K562 (cell line): ENCODE measurements at regions not wholly inside any gene's neighbourhood (a gene's known extent, or its start where the extent isn't known, plus 50 kb on each side); places are given as distances from the start of the nearest gene placed in this dataset.

Source experiments
- ATAC-seq: fragments of 200-7000 bp; cut with Tn5 transposase; 3 replicates; pipeline ENCODE4 v1.9.1; 2020; ENCODE audit warnings: moderate library complexity
- BruUV-seq: library from RNA; stranded (reverse); fragments of 400-500 nt; replicated peaks from 2 replicates; lab custom pipeline; 2021; lab: Mats Ljungman, UMichigan
- CTCF ChIA-PET: fragments of 300-600 bp; formaldehyde crosslinking; extraction: SDS; loops from one replicate; lab custom pipeline; 2021; ENCODE audit warnings: low intra/inter-chr PET ratio; lab: Yijun Ruan, JAX
- POLR2A ChIA-PET: fragments of 300-600, 350-650 bp; sonication (Branson Sonifier 250); formaldehyde crosslinking; extraction: SDS; loops from one replicate; lab custom pipeline; 2021; ENCODE audit warnings: antibody characterized with exemption, inconsistent platforms; lab: Yijun Ruan, JAX
- DNase-seq, 4 experiments: peaks; one replicate each; pipeline versions ENCODE4 v3.0.0 to v3.0.0-alpha.2; 2011 to 2018; ENCODE audit warnings: low spot score in 3 of 4, mixed read lengths in 3 of 4; ENCODE audit errors: extremely low read depth in 1 of 4
- FAIRE-seq: peaks from 2 replicates; lab custom pipeline; 2011; peaks lifted over from hg19 to GRCh38; lab: Jason Lieb, UNC
- H2AFZ ChIP-seq: 2 replicates; pipeline ENCODE4 v1.6.0; 2011; ENCODE audit warnings: low read depth, low read length, control low read depth, inconsistent platforms
- H3K27ac ChIP-seq: fragments of 200-600 bp; 3 replicates; pipeline ENCODE4 v1.8.0; 2011; ENCODE audit warnings: low read depth, mild to moderate bottlenecking, control low read depth, inconsistent platforms, low read length, moderate library complexity, mixed read lengths; ENCODE audit errors: extremely low read depth
- H3K27me3 ChIP-seq, 2 experiments: fragments of 300-600 bp in 1 of 2; 2 replicates in 1 of 2; 3 replicates in 1 of 2; pipeline versions ENCODE4 v1.6.0 to v1.8.0; 2011; ENCODE audit warnings: inconsistent platforms in 2 of 2, low read length in 2 of 2, mild to moderate bottlenecking in 1 of 2, mixed read lengths in 1 of 2, moderate library complexity in 1 of 2; ENCODE audit not compliant: control insufficient read depth in 2 of 2, insufficient read depth in 2 of 2
- H3K36me3 ChIP-seq: fragments of 300-600 bp; 3 replicates; pipeline ENCODE4 v1.8.0; 2011; ENCODE audit warnings: mild to moderate bottlenecking, low read length, inconsistent platforms; ENCODE audit not compliant: control insufficient read depth, insufficient read depth
- H3K4me1 ChIP-seq, 2 experiments: fragments of 200-600 bp in 1 of 2; replicated peaks in 1 of 2; 2 replicates in 1 of 2; 3 replicates in 1 of 2; pipeline versions ENCODE4 v1.5.1 to v1.8.0; 2011; ENCODE audit warnings: inconsistent platforms in 2 of 2, low read length in 2 of 2, mild to moderate bottlenecking in 1 of 2, mixed read lengths in 1 of 2, moderate library complexity in 1 of 2; ENCODE audit not compliant: control insufficient read depth in 2 of 2, insufficient read depth in 2 of 2
- H3K4me2 ChIP-seq: 2 replicates; pipeline ENCODE4 v1.6.1; 2011; ENCODE audit warnings: low read length, control low read depth, inconsistent platforms, mixed read lengths; ENCODE audit not compliant: insufficient read depth
- H3K4me3 ChIP-seq: fragments of 200-600 bp; sonication (generic), shearing (Covaris generic); 2 replicates; pipeline ENCODE4 v1.5.1; 2016; ENCODE audit warnings: control low read depth, inconsistent platforms
- H3K79me2 ChIP-seq: fragments of 200-600 bp; 3 replicates; pipeline ENCODE4 v1.8.0; 2011; ENCODE audit warnings: low read length, inconsistent platforms; ENCODE audit not compliant: control insufficient read depth, insufficient read depth
- H3K9ac ChIP-seq, 2 experiments: 2 replicates each; pipeline versions ENCODE4 v1.6.0 to v1.6.1; 2011; ENCODE audit warnings: low read depth in 2 of 2, low read length in 2 of 2, control low read depth in 1 of 2, inconsistent platforms in 1 of 2, mild to moderate bottlenecking in 1 of 2, mixed read lengths in 1 of 2; ENCODE audit not compliant: insufficient read depth in 1 of 2
- H3K9me1 ChIP-seq: one replicate; pipeline ENCODE4 v1.6.0; 2011; ENCODE audit warnings: inconsistent platforms, mild to moderate bottlenecking, low read length, moderate library complexity; ENCODE audit not compliant: control insufficient read depth, insufficient read depth
- H3K9me3 ChIP-seq: replicated peaks from 2 replicates; pipeline ENCODE4 v1.5.1; 2011; ENCODE audit warnings: low read depth, low read length, inconsistent platforms; ENCODE audit not compliant: control insufficient read depth, insufficient read depth
- H4K20me1 ChIP-seq: replicated peaks from 2 replicates; pipeline ENCODE4 v1.6.1; 2011; ENCODE audit warnings: low read length, inconsistent platforms, mixed read lengths; ENCODE audit not compliant: control insufficient read depth, insufficient read depth
- FOS ChIP-seq: IDR thresholded peaks from 3 replicates; pipeline ENCODE4 v1.6.1; 2011; ENCODE audit not compliant: insufficient read length; ENCODE audit errors: extremely low read depth
- GATAD2B ChIP-seq: fragments of 450-650 bp; IDR thresholded peaks from 2 replicates; pipeline ENCODE4 v1.6.1; 2017; ENCODE audit warnings: mild to moderate bottlenecking, borderline replicate concordance
- HIVEP1 ChIP-seq: fragments of 250-450 bp; sonication (Bioruptor Pico); IDR thresholded peaks from 2 replicates; pipeline ENCODE4 v1.4.0; 2020; ENCODE audit warnings: mild to moderate bottlenecking
- HNRNPH1 ChIP-seq: fragments of 200-400 bp; formaldehyde crosslinking; optimal IDR thresholded peaks from 2 replicates; pipeline ENCODE3; 2017; ENCODE audit warnings: low read depth, mild to moderate bottlenecking, low read length, moderate library complexity
- HNRNPK ChIP-seq: fragments of 200-400 bp; formaldehyde crosslinking; IDR thresholded peaks from one replicate; pipeline ENCODE4 v1.6.1; 2018; ENCODE audit warnings: mild to moderate bottlenecking, low read depth, low read length; ENCODE audit not compliant: poor library complexity, severe bottlenecking
- HOXB6 ChIP-seq: fragments of 250-450 bp; sonication (Bioruptor Pico); IDR thresholded peaks from 2 replicates; pipeline ENCODE4 v1.5.1; 2022; ENCODE audit warnings: mild to moderate bottlenecking, borderline replicate concordance
- POLR2AphosphoS5 ChIP-seq: IDR thresholded peaks from 2 replicates; pipeline ENCODE4 v1.6.1; 2011; ENCODE audit warnings: mild to moderate bottlenecking, low read depth, low read length, moderate library complexity; ENCODE audit not compliant: control insufficient read depth, insufficient read depth
- SMARCA4 ChIP-seq: fragments of 450-650 bp; IDR thresholded peaks from 2 replicates; pipeline ENCODE4 v1.6.1; 2016
- TCF3 ChIP-seq: sonication (generic); formaldehyde crosslinking; IDR thresholded peaks from 2 replicates; pipeline ENCODE4 v1.4.0; 2020; ENCODE audit warnings: mild to moderate bottlenecking, missing genetic modification reagents
- ZNF79 ChIP-seq: fragments of 250-450 bp; sonication (Bioruptor Pico); IDR thresholded peaks from 2 replicates; pipeline ENCODE4 v1.4.0; 2020; ENCODE audit warnings: low read depth, mild to moderate bottlenecking, moderate library complexity
- WGBS: fragments of 100-300 bp; shearing (Covaris generic); methylation state at CpG from one replicate; pipeline ENCODE4 v1.1.6; 2016; ENCODE audit warnings: low coverage, mixed read lengths; ENCODE audit not compliant: insufficient coverage; ENCODE audit errors: missing lambda C conversion rate; 5-methylcytosine and 5-hydroxymethylcytosine counted together
- in situ Hi-C: fragments of 300-500 bp; cut with MboI; formaldehyde crosslinking; loops from 4 replicates; pipeline ENCODE4 v1.15.0; 2018; ENCODE audit warnings: inconsistent platforms, mixed read lengths
- intact Hi-C: fragments of 100-400 bp; cut with micrococcal nuclease; formaldehyde crosslinking; loops from 2 replicates; pipeline ENCODE4 v1.14.2; 2022
- TF ChIP-seq, protein P1 (sequence below), 2 experiments: fragments of 200-800 bp in 1 of 2; sonication (Bioruptor generic) in 1 of 2; sonication (generic) in 1 of 2; formaldehyde crosslinking in 1 of 2; IDR thresholded peaks in 1 of 2; conservative IDR thresholded peaks in 1 of 2; 2 replicates each; pipeline versions ENCODE4 v1.5.0 to v1.6.1; 2016 to 2020; ENCODE audit warnings: missing compliant biosample characterization in 1 of 2, missing genetic modification characterization in 1 of 2, missing genetic modification reagents in 1 of 2
- TF ChIP-seq, protein P2 (sequence below): IDR thresholded peaks from 2 replicates; pipeline ENCODE4 v1.6.1; 2011; ENCODE audit warnings: borderline replicate concordance, low read depth, mild to moderate bottlenecking, moderate library complexity, low read length; ENCODE audit not compliant: insufficient read depth, poor library complexity, severe bottlenecking
- TF ChIP-seq, protein P3 (sequence below): fragments of 450-650 bp; IDR thresholded peaks from 2 replicates; pipeline ENCODE4 v1.6.1; 2016
- TF ChIP-seq, protein P4 (sequence below): fragments of 450-650 bp; formaldehyde crosslinking; IDR thresholded peaks from 2 replicates; pipeline ENCODE4 v1.4.0; 2022; ENCODE audit warnings: missing genetic modification characterization

DNA sequence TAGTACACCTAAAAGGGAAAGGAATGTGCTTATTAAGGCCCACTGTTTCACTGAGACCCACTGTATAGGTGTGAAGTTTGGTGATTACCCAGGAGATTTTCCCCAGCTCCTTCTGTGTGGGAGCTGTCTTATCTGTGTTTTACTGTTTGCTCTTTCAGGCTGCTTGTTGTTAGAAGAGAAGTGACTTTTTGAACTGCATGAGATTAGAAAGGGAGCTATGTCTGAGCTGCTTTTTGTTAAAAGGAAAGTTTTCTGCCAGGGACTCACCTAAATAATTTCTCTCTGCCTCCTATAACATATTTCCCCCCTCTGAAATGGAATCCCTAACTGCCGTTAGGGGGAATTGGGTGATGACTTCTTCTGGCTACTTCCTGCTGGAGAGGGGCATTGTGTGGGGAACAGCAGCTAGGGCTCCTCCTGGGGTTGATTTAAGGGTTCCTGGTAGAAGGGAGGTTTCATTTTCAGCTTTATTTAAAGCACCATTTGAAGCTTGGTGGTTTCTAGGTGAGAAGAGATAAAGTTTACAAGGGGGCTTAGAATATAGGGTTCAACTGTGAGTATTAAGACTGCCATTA is 77.1 kb upstream of the ATP11B start:
- H3K4me2 ChIP-seq = peak overlapping the region; percentile 69
- H2AFZ ChIP-seq = peak overlapping the region; percentile 77
- ChIA-PET POLR2A (interaction anchor here (0.5 to 1.6 kb wide), 7 partner anchors 11 to 207 kb away, joined by 3 to 8 read pairs (median 3); no protein-coding TSS in a partner anchor), CTCF (interaction anchor here (0.6 to 1.7 kb wide), 2 partner anchors 120 to 459 kb away, joined by 4 to 5 read pairs; no protein-coding TSS in a partner anchor)
- no peaks in the 10 kb centered on the region for H3K36me3 ChIP-seq
- peak overlapping the region; percentile 83 for H3K27ac ChIP-seq
- no peaks in the 10 kb centered on the region for H3K27me3 ChIP-seq
- peaks cover 3 to 30% of the 10 kb centered on the region in 2 experiments for H3K4me1 ChIP-seq
- BruUV-seq = no TSS peak
- H3K9me1 ChIP-seq = no peaks in the 10 kb centered on the region
- 0% methylated on average over 1 of the region's 1 CpG for WGBS
- peak; percentile 71 for FAIRE-seq
- H3K9ac ChIP-seq = peak overlapping the region in 1 of 2 experiments; percentile 53; a peak in 2 of 4 replicates
- peak in 2 of 4 experiments; percentile 56 to 85 for DNase-seq
- H4K20me1 ChIP-seq = no peaks in the 10 kb centered on the region
- no peaks in the 10 kb centered on the region for H3K9me3 ChIP-seq
- in situ Hi-C loops = loop anchor here (5.0 kb wide), 1 partner anchor 76 kb away; the partner anchor contains the start of gene ATP11B
- no peaks in the 10 kb centered on the region for H3K79me2 ChIP-seq
- peak; percentile 79 for ATAC-seq
- intact Hi-C loops = loop anchor here (1.0 to 5.0 kb wide), 2 partner anchors 77 to 661 kb away; partner anchors contain the start of gene ATP11B
- H3K4me3 ChIP-seq = no peak overlapping the region
- TF ChIP-seq FOS (no peak), HIVEP1 (CRISPR knock-in tag) (no peak), TCF3 (CRISPR knock-in tag) (peak; percentile 73), HOXB6 (CRISPR knock-in tag) (no peak), POLR2AphosphoS5 (peak; percentile 48; the same call in 1 of the 2 replicates), GATAD2B (peak; percentile 40; the same call in 1 of the 2 replicates), ZNF79 (CRISPR knock-in tag) (no peak), HNRNPH1 (no peak), HNRNPK (no peak), SMARCA4 (peak; percentile 92)
- TF ChIP-seq, protein P1, sequence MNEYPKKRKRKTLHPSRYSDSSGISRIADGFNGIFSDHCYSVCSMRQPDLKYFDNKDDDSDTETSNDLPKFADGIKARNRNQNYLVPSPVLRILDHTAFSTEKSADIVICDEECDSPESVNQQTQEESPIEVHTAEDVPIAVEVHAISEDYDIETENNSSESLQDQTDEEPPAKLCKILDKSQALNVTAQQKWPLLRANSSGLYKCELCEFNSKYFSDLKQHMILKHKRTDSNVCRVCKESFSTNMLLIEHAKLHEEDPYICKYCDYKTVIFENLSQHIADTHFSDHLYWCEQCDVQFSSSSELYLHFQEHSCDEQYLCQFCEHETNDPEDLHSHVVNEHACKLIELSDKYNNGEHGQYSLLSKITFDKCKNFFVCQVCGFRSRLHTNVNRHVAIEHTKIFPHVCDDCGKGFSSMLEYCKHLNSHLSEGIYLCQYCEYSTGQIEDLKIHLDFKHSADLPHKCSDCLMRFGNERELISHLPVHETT (CRISPR knock-in tag; conservative IDR thresholded peaks at IDR 0.05 in 1 of 2, IDR thresholded peaks at IDR 0.05 in 1 of 2) = 0 out of 4 replicates have a peak, but pooled peaks of 1 of the 2 experiments have one; percentile 27
- TF ChIP-seq, protein P2, sequence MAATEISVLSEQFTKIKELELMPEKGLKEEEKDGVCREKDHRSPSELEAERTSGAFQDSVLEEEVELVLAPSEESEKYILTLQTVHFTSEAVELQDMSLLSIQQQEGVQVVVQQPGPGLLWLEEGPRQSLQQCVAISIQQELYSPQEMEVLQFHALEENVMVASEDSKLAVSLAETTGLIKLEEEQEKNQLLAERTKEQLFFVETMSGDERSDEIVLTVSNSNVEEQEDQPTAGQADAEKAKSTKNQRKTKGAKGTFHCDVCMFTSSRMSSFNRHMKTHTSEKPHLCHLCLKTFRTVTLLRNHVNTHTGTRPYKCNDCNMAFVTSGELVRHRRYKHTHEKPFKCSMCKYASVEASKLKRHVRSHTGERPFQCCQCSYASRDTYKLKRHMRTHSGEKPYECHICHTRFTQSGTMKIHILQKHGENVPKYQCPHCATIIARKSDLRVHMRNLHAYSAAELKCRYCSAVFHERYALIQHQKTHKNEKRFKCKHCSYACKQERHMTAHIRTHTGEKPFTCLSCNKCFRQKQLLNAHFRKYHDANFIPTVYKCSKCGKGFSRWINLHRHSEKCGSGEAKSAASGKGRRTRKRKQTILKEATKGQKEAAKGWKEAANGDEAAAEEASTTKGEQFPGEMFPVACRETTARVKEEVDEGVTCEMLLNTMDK = no peak
- TF ChIP-seq, protein P3, sequence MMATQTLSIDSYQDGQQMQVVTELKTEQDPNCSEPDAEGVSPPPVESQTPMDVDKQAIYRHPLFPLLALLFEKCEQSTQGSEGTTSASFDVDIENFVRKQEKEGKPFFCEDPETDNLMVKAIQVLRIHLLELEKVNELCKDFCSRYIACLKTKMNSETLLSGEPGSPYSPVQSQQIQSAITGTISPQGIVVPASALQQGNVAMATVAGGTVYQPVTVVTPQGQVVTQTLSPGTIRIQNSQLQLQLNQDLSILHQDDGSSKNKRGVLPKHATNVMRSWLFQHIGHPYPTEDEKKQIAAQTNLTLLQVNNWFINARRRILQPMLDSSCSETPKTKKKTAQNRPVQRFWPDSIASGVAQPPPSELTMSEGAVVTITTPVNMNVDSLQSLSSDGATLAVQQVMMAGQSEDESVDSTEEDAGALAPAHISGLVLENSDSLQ = peak; percentile 13; the same call in 1 of the 2 replicates
- TF ChIP-seq, protein P4, sequence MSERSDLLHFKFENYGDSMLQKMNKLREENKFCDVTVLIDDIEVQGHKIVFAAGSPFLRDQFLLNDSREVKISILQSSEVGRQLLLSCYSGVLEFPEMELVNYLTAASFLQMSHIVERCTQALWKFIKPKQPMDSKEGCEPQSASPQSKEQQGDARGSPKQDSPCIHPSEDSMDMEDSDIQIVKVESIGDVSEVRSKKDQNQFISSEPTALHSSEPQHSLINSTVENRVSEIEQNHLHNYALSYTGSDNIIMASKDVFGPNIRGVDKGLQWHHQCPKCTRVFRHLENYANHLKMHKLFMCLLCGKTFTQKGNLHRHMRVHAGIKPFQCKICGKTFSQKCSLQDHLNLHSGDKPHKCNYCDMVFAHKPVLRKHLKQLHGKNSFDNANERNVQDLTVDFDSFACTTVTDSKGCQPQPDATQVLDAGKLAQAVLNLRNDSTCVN (CRISPR knock-in tag) = no peak
